Panc1 (cell line): ENCODE measurements at regions not wholly inside any gene's neighbourhood (a gene's known extent, or its start where the extent isn't known, plus 50 kb on each side); places are given as distances from the start of the nearest gene placed in this dataset.

ENCODE experiments used
- ATAC-seq: fragments of 200-7000 bp; cut with Tn5 transposase; 2 replicates; pipeline ENCODE4 v1.9.1; 2020; ENCODE audit warnings: mild to moderate bottlenecking, moderate library complexity
- BruUV-seq: library from RNA; stranded (reverse); fragments of 400-500 nt; replicated peaks from 2 replicates; lab custom pipeline; 2021; lab: Mats Ljungman, UMichigan
- CTCF ChIA-PET: fragments of 300-600 bp; sonication (Branson Sonifier 250); formaldehyde crosslinking; loops from one replicate; lab custom pipeline; 2022; ENCODE audit warnings: antibody characterized with exemption; lab: Charles Lee
- POLR2A ChIA-PET: fragments of 300-600 bp; sonication (Branson Sonifier 250); formaldehyde crosslinking; loops from one replicate; lab custom pipeline; 2022; ENCODE audit warnings: antibody characterized with exemption; lab: Charles Lee
- DNase-seq: peaks from one replicate; pipeline ENCODE4 v3.0.0-alpha.2; 2010; ENCODE audit warnings: low read depth, low spot score
- H3K27ac ChIP-seq: 2 replicates; pipeline ENCODE4 v1.5.1; 2011; ENCODE audit warnings: mild to moderate bottlenecking, low read length, inconsistent platforms
- H3K27me3 ChIP-seq: fragments of 200-500 bp; sonication (Bioruptor generic); 2 replicates; pipeline ENCODE4 v1.6.0; 2014; ENCODE audit warnings: low read length, inconsistent platforms; ENCODE audit not compliant: control insufficient read depth, insufficient read depth
- H3K36me3 ChIP-seq: fragments of 200-500 bp; sonication (Bioruptor generic); 2 replicates; pipeline ENCODE4 v1.5.1; 2014; ENCODE audit warnings: inconsistent platforms, mild to moderate bottlenecking, low read length, moderate library complexity; ENCODE audit not compliant: control insufficient read depth, insufficient read depth
- H3K4me1 ChIP-seq: 2 replicates; pipeline ENCODE4 v1.5.1; 2011; ENCODE audit warnings: inconsistent platforms, mild to moderate bottlenecking, low read length, moderate library complexity; ENCODE audit not compliant: control insufficient read depth, insufficient read depth
- H3K4me3 ChIP-seq, 2 experiments: 2 replicates each; pipeline ENCODE4 v1.5.1; 2011 to 2012; ENCODE audit warnings: low read depth in 2 of 2, low read length in 2 of 2, mild to moderate bottlenecking in 2 of 2, inconsistent platforms in 1 of 2, moderate library complexity in 1 of 2
- H3K9me3 ChIP-seq: fragments of 200-500 bp; sonication (Bioruptor generic); 2 replicates; pipeline ENCODE4 v1.5.1; 2014; ENCODE audit warnings: low read depth, mild to moderate bottlenecking, inconsistent platforms, low read length, moderate library complexity; ENCODE audit not compliant: control insufficient read depth, insufficient read depth
- POLR2AphosphoS5 ChIP-seq: IDR thresholded peaks from 2 replicates; pipeline ENCODE4 v1.6.1; 2012; ENCODE audit warnings: mild to moderate bottlenecking, low read depth, low read length, moderate library complexity
- SIN3A ChIP-seq: IDR thresholded peaks from 2 replicates; pipeline ENCODE4 v1.6.1; 2012; ENCODE audit warnings: low read depth, mild to moderate bottlenecking, low read length, moderate library complexity, borderline replicate concordance; ENCODE audit not compliant: insufficient read depth
- TCF7L2 ChIP-seq: IDR thresholded peaks from 2 replicates; pipeline ENCODE4 v1.6.1; 2011; ENCODE audit warnings: mild to moderate bottlenecking, low read depth, low read length, inconsistent platforms
- in situ Hi-C: cut with HindIII; loops from 2 replicates; pipeline ENCODE4 v1.10.0; 2016; ENCODE audit warnings: low sequenced_read_pairs, low pct_unique_long_range_greater_than_20kb
- intact Hi-C: fragments of 100-400 bp; cut with micrococcal nuclease; formaldehyde crosslinking; loops from one replicate; pipeline ENCODE4 v1.10.0; 2022; ENCODE audit not compliant: unreplicated experiment
- TF ChIP-seq, protein P1 (sequence below), 2 experiments: IDR thresholded peaks; 2 replicates each; pipeline ENCODE4 v1.6.1; 2011 to 2012; ENCODE audit warnings: low read depth in 2 of 2, control low read depth in 1 of 2, low read length in 1 of 2, mild to moderate bottlenecking in 1 of 2, moderate library complexity in 1 of 2; ENCODE audit not compliant: insufficient read depth in 1 of 2
- TF ChIP-seq, protein P2 (sequence below): fragments of 450-650 bp; IDR thresholded peaks from 2 replicates; pipeline ENCODE4 v1.5.1; 2017; ENCODE audit warnings: mild to moderate bottlenecking

DNA sequence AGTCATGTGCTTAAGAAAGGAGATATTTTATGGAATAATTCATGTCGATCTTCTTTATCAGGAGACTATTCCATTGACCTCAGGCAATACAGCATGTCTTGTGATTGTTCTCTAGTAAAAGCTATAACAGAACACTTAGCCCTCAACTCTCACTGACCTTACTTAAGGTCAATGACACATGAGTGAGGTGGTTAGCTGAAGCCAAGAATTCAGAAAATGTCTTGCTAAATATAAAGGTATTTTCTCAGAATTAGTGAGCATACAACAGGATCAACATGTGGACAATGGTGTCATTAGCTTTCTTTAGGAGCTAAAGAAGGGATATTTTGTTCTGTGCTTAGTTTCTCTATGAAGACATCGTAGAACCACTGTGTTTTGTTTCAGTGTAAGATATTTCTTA, 1730.4 kb upstream of the SLC10A2 start:
- no peaks in the 10 kb centered on the region for H3K9me3 ChIP-seq
- BruUV-seq = no TSS peak
- ChIA-PET CTCF (no interaction called here), POLR2A (no interaction called here)
- DNase-seq (no peak), ATAC-seq (no peak)
- no peaks in the 10 kb centered on the region for H3K4me1 ChIP-seq
- no peaks in the 10 kb centered on the region for H3K27me3 ChIP-seq
- no peak overlapping the region for H3K4me3 ChIP-seq
- H3K36me3 ChIP-seq = no peaks in the 10 kb centered on the region
- no peak overlapping the region for H3K27ac ChIP-seq
- intact Hi-C loops = no loop called here
- in situ Hi-C loops = no loop called here
- TF ChIP-seq, protein P1, sequence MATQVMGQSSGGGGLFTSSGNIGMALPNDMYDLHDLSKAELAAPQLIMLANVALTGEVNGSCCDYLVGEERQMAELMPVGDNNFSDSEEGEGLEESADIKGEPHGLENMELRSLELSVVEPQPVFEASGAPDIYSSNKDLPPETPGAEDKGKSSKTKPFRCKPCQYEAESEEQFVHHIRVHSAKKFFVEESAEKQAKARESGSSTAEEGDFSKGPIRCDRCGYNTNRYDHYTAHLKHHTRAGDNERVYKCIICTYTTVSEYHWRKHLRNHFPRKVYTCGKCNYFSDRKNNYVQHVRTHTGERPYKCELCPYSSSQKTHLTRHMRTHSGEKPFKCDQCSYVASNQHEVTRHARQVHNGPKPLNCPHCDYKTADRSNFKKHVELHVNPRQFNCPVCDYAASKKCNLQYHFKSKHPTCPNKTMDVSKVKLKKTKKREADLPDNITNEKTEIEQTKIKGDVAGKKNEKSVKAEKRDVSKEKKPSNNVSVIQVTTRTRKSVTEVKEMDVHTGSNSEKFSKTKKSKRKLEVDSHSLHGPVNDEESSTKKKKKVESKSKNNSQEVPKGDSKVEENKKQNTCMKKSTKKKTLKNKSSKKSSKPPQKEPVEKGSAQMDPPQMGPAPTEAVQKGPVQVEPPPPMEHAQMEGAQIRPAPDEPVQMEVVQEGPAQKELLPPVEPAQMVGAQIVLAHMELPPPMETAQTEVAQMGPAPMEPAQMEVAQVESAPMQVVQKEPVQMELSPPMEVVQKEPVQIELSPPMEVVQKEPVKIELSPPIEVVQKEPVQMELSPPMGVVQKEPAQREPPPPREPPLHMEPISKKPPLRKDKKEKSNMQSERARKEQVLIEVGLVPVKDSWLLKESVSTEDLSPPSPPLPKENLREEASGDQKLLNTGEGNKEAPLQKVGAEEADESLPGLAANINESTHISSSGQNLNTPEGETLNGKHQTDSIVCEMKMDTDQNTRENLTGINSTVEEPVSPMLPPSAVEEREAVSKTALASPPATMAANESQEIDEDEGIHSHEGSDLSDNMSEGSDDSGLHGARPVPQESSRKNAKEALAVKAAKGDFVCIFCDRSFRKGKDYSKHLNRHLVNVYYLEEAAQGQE (IDR thresholded peaks at IDR 0.05; ENCODE audit: insufficient read depth in 1 of 2, low read depth in 2 of 2, low read length in 1 of 2) = no peak
- no peak for TF ChIP-seq SIN3A
- no peak for TF ChIP-seq POLR2AphosphoS5
- TF ChIP-seq, protein P2, sequence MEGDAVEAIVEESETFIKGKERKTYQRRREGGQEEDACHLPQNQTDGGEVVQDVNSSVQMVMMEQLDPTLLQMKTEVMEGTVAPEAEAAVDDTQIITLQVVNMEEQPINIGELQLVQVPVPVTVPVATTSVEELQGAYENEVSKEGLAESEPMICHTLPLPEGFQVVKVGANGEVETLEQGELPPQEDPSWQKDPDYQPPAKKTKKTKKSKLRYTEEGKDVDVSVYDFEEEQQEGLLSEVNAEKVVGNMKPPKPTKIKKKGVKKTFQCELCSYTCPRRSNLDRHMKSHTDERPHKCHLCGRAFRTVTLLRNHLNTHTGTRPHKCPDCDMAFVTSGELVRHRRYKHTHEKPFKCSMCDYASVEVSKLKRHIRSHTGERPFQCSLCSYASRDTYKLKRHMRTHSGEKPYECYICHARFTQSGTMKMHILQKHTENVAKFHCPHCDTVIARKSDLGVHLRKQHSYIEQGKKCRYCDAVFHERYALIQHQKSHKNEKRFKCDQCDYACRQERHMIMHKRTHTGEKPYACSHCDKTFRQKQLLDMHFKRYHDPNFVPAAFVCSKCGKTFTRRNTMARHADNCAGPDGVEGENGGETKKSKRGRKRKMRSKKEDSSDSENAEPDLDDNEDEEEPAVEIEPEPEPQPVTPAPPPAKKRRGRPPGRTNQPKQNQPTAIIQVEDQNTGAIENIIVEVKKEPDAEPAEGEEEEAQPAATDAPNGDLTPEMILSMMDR = no peak

DNA sequence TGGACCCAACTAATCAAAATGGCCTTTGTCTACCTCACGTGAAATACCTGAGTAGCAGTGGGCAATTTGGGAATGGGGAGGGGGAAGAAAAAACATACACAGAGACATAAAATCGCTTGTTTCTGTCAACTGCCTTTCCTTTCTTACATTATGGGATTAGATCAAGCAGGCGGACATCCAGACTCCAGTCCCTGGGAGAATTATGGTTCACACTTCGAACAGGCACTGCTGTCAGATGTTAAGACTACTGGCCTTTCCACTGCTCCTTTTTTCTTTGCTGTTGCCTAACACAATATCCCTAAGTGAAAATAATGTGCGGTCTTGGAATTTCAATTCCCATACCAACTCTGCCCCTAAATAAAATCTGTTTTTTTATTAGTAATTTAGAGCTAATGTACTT, 1719.7 kb upstream of the SLC10A2 start:
- ChIA-PET CTCF (no interaction called here), POLR2A (no interaction called here)
- intact Hi-C loops (no loop called here), in situ Hi-C loops (no loop called here)
- no peak for ATAC-seq
- no TSS peak for BruUV-seq
- H3K36me3 ChIP-seq = no peaks in the 10 kb centered on the region
- no peak for DNase-seq
- H3K27ac ChIP-seq = no peak overlapping the region
- H3K9me3 ChIP-seq = no peaks in the 10 kb centered on the region
- H3K4me3 ChIP-seq = no peak overlapping the region
- TF ChIP-seq, protein P1 (IDR thresholded peaks at IDR 0.05; ENCODE audit: insufficient read depth in 1 of 2, low read depth in 2 of 2, low read length in 1 of 2) = no peak
- TF ChIP-seq, protein P2 = no peak
- TF ChIP-seq TCF7L2 (no peak), POLR2AphosphoS5 (no peak), SIN3A (no peak)
- H3K27me3 ChIP-seq = no peaks in the 10 kb centered on the region
- no peaks in the 10 kb centered on the region for H3K4me1 ChIP-seq
